K562 (cell line): ENCODE measurements at regions not wholly inside any gene's neighbourhood (a gene's known extent, or its start where the extent isn't known, plus 50 kb on each side); places are given as distances from the start of the nearest gene placed in this dataset.

Experiments used
- ATAC-seq: fragments of 200-7000 bp; cut with Tn5 transposase; 3 replicates; pipeline ENCODE4 v1.9.1; 2020; ENCODE audit warnings: moderate library complexity
- BruUV-seq: library from RNA; stranded (reverse); fragments of 400-500 nt; replicated peaks from 2 replicates; lab custom pipeline; 2021; lab: Mats Ljungman, UMichigan
- CTCF ChIA-PET: fragments of 300-600 bp; formaldehyde crosslinking; extraction: SDS; loops from one replicate; lab custom pipeline; 2021; ENCODE audit warnings: low intra/inter-chr PET ratio; lab: Yijun Ruan, JAX
- POLR2A ChIA-PET: fragments of 300-600, 350-650 bp; sonication (Branson Sonifier 250); formaldehyde crosslinking; extraction: SDS; loops from one replicate; lab custom pipeline; 2021; ENCODE audit warnings: antibody characterized with exemption, inconsistent platforms; lab: Yijun Ruan, JAX
- DNase-seq, 4 experiments: peaks; one replicate each; pipeline versions ENCODE4 v3.0.0 to v3.0.0-alpha.2; 2011 to 2018; ENCODE audit warnings: low spot score in 3 of 4, mixed read lengths in 3 of 4; ENCODE audit errors: extremely low read depth in 1 of 4
- FAIRE-seq: peaks from 2 replicates; lab custom pipeline; 2011; peaks lifted over from hg19 to GRCh38; lab: Jason Lieb, UNC
- H2AFZ ChIP-seq: 2 replicates; pipeline ENCODE4 v1.6.0; 2011; ENCODE audit warnings: low read depth, low read length, control low read depth, inconsistent platforms
- H3K27ac ChIP-seq: fragments of 200-600 bp; 3 replicates; pipeline ENCODE4 v1.8.0; 2011; ENCODE audit warnings: low read depth, mild to moderate bottlenecking, control low read depth, inconsistent platforms, low read length, moderate library complexity, mixed read lengths; ENCODE audit errors: extremely low read depth
- H3K27me3 ChIP-seq, 2 experiments: fragments of 300-600 bp in 1 of 2; 2 replicates in 1 of 2; 3 replicates in 1 of 2; pipeline versions ENCODE4 v1.6.0 to v1.8.0; 2011; ENCODE audit warnings: inconsistent platforms in 2 of 2, low read length in 2 of 2, mild to moderate bottlenecking in 1 of 2, mixed read lengths in 1 of 2, moderate library complexity in 1 of 2; ENCODE audit not compliant: control insufficient read depth in 2 of 2, insufficient read depth in 2 of 2
- H3K36me3 ChIP-seq: fragments of 300-600 bp; 3 replicates; pipeline ENCODE4 v1.8.0; 2011; ENCODE audit warnings: mild to moderate bottlenecking, low read length, inconsistent platforms; ENCODE audit not compliant: control insufficient read depth, insufficient read depth
- H3K4me1 ChIP-seq, 2 experiments: fragments of 200-600 bp in 1 of 2; replicated peaks in 1 of 2; 2 replicates in 1 of 2; 3 replicates in 1 of 2; pipeline versions ENCODE4 v1.5.1 to v1.8.0; 2011; ENCODE audit warnings: inconsistent platforms in 2 of 2, low read length in 2 of 2, mild to moderate bottlenecking in 1 of 2, mixed read lengths in 1 of 2, moderate library complexity in 1 of 2; ENCODE audit not compliant: control insufficient read depth in 2 of 2, insufficient read depth in 2 of 2
- H3K4me2 ChIP-seq: 2 replicates; pipeline ENCODE4 v1.6.1; 2011; ENCODE audit warnings: low read length, control low read depth, inconsistent platforms, mixed read lengths; ENCODE audit not compliant: insufficient read depth
- H3K4me3 ChIP-seq: fragments of 200-600 bp; sonication (generic), shearing (Covaris generic); 2 replicates; pipeline ENCODE4 v1.5.1; 2016; ENCODE audit warnings: control low read depth, inconsistent platforms
- H3K79me2 ChIP-seq: fragments of 200-600 bp; 3 replicates; pipeline ENCODE4 v1.8.0; 2011; ENCODE audit warnings: low read length, inconsistent platforms; ENCODE audit not compliant: control insufficient read depth, insufficient read depth
- H3K9ac ChIP-seq, 2 experiments: 2 replicates each; pipeline versions ENCODE4 v1.6.0 to v1.6.1; 2011; ENCODE audit warnings: low read depth in 2 of 2, low read length in 2 of 2, control low read depth in 1 of 2, inconsistent platforms in 1 of 2, mild to moderate bottlenecking in 1 of 2, mixed read lengths in 1 of 2; ENCODE audit not compliant: insufficient read depth in 1 of 2
- H3K9me1 ChIP-seq: one replicate; pipeline ENCODE4 v1.6.0; 2011; ENCODE audit warnings: inconsistent platforms, mild to moderate bottlenecking, low read length, moderate library complexity; ENCODE audit not compliant: control insufficient read depth, insufficient read depth
- H3K9me3 ChIP-seq: replicated peaks from 2 replicates; pipeline ENCODE4 v1.5.1; 2011; ENCODE audit warnings: low read depth, low read length, inconsistent platforms; ENCODE audit not compliant: control insufficient read depth, insufficient read depth
- H4K20me1 ChIP-seq: replicated peaks from 2 replicates; pipeline ENCODE4 v1.6.1; 2011; ENCODE audit warnings: low read length, inconsistent platforms, mixed read lengths; ENCODE audit not compliant: control insufficient read depth, insufficient read depth
- ELF1 ChIP-seq: fragments of 200-800 bp; sonication (Bioruptor generic); IDR thresholded peaks from 2 replicates; pipeline ENCODE4 v1.6.1; 2016; ENCODE audit warnings: missing genetic modification characterization, missing compliant biosample characterization
- GTF2E2 ChIP-seq: fragments of 200-800 bp; sonication (Bioruptor generic); IDR thresholded peaks from 2 replicates; pipeline ENCODE4 v1.6.1; 2016; ENCODE audit warnings: missing genetic modification characterization, missing compliant biosample characterization
- MEF2D ChIP-seq: conservative IDR thresholded peaks from 2 replicates; pipeline ENCODE4 v1.6.1; 2016; ENCODE audit warnings: low read depth, missing genetic modification characterization, missing compliant biosample characterization
- NR3C1 ChIP-seq: sonication (generic); formaldehyde crosslinking; IDR thresholded peaks from 2 replicates; pipeline ENCODE4 v1.8.1; 2022; ENCODE audit warnings: missing genetic modification reagents
- WGBS: fragments of 100-300 bp; shearing (Covaris generic); methylation state at CpG from one replicate; pipeline ENCODE4 v1.1.6; 2016; ENCODE audit warnings: low coverage, mixed read lengths; ENCODE audit not compliant: insufficient coverage; ENCODE audit errors: missing lambda C conversion rate; 5-methylcytosine and 5-hydroxymethylcytosine counted together
- in situ Hi-C: fragments of 300-500 bp; cut with MboI; formaldehyde crosslinking; loops from 4 replicates; pipeline ENCODE4 v1.15.0; 2018; ENCODE audit warnings: inconsistent platforms, mixed read lengths
- intact Hi-C: fragments of 100-400 bp; cut with micrococcal nuclease; formaldehyde crosslinking; loops from 2 replicates; pipeline ENCODE4 v1.14.2; 2022

- TF ChIP-seq ELF1 (tag) (no peak), NR3C1 (no peak), GTF2E2 (tag) (no peak)
- TF ChIP-seq, all 486 proteins: peak for 0
These were observed 302.6 kb upstream of the TBL1XR1 start (continued) for GRCh38 chr3:177499779-177500423.

- H3K4me2 ChIP-seq: no peak overlapping the region
- no peak for DNase-seq
- ChIA-PET POLR2A (interaction anchor here (1.0 kb wide), 1 partner anchor 151 kb away, joined by 3 read pairs; no protein-coding TSS in a partner anchor), CTCF (no interaction called here)
- no peaks in the 10 kb centered on the region for H3K4me1 ChIP-seq
- no peak overlapping the region for H3K27ac ChIP-seq
- no peaks in the 10 kb centered on the region for H3K36me3 ChIP-seq
- H3K9ac ChIP-seq: no peak overlapping the region
- H3K9me1 ChIP-seq: no peaks in the 10 kb centered on the region
- WGBS: 0% methylated on average over 2 of the region's 2 CpGs
- H4K20me1 ChIP-seq: no peaks in the 10 kb centered on the region
- FAIRE-seq: no peak
- H3K27me3 ChIP-seq: no peaks in the 10 kb centered on the region
- no peak overlapping the region for H2AFZ ChIP-seq
- H3K4me3 ChIP-seq: no peak overlapping the region
- no TSS peak for BruUV-seq
- intact Hi-C loops (no loop called here), in situ Hi-C loops (no loop called here)
- ATAC-seq: no peak
- H3K9me3 ChIP-seq: no peaks in the 10 kb centered on the region
- TF ChIP-seq MEF2D: no peak
- TF ChIP-seq, all 486 proteins: peak for 0
- H3K79me2 ChIP-seq: no peaks in the 10 kb centered on the region
These were observed 313.5 kb upstream of the TBL1XR1 start for GRCh38 chr3:177510693-177511216.
